Liver (tissue), 7 donors: ENCODE measurements at regions not wholly inside any gene's neighbourhood (a gene's known extent, or its start where the extent isn't known, plus 50 kb on each side); places are given as distances from the start of the nearest gene placed in this dataset.

Source experiments
- DNase-seq: peaks from one replicate; pipeline ENCODE4 v3.0.0-alpha.2; 2017; ENCODE audit warnings: low spot score
- H3K27ac ChIP-seq, 2 donors: one replicate each; pipeline ENCODE4 v1.7.0; 2013; ENCODE audit warnings: inconsistent platforms in 2 of 2, low read length in 2 of 2, control low read depth in 1 of 2, low read depth in 1 of 2, mild to moderate bottlenecking in 1 of 2
- H3K27me3 ChIP-seq, 4 donors: one replicate each; pipeline versions ENCODE4 v1.6.1 to v1.7.0; 2013; ENCODE audit warnings: low read length in 3 of 4, inconsistent platforms in 1 of 4, mild to moderate bottlenecking in 1 of 4, moderate library complexity in 1 of 4; ENCODE audit not compliant: control insufficient read depth in 4 of 4, insufficient read depth in 4 of 4
- H3K36me3 ChIP-seq, 4 donors: one replicate each; pipeline versions ENCODE4 v1.6.1 to v1.7.0; 2013; ENCODE audit warnings: low read length in 3 of 4, mild to moderate bottlenecking in 3 of 4, low read depth in 1 of 4, moderate library complexity in 1 of 4; ENCODE audit not compliant: control insufficient read depth in 4 of 4, insufficient read depth in 3 of 4
- H3K4me1 ChIP-seq, 4 donors: one replicate each; pipeline versions ENCODE4 v1.6.1 to v1.7.0; 2013; ENCODE audit warnings: low read length in 3 of 4, mild to moderate bottlenecking in 3 of 4, moderate library complexity in 1 of 4; ENCODE audit not compliant: control insufficient read depth in 4 of 4, insufficient read depth in 4 of 4
- H3K4me3 ChIP-seq, 3 donors: one replicate each; pipeline versions ENCODE4 v1.6.1 to v1.7.0; 2013; ENCODE audit warnings: low read length in 3 of 3, control low read depth in 1 of 3, low read depth in 1 of 3, mild to moderate bottlenecking in 1 of 3
- H3K9ac ChIP-seq, 2 donors: one replicate each; pipeline ENCODE4 v1.7.0; 2013; ENCODE audit warnings: low read length in 2 of 2, mild to moderate bottlenecking in 2 of 2, moderate library complexity in 2 of 2, control low read depth in 1 of 2, low read depth in 1 of 2
- H3K9me3 ChIP-seq, 4 donors: one replicate each; pipeline versions ENCODE4 v1.6.1 to v1.7.0; 2013; ENCODE audit warnings: low read length in 3 of 4; ENCODE audit not compliant: control insufficient read depth in 4 of 4
- EGR1 ChIP-seq, 2 donors: IDR thresholded peaks; 2 replicates each; pipeline ENCODE4 v1.6.1; 2016 to 2018; ENCODE audit warnings: antibody characterized with exemption in 2 of 2, low read depth in 2 of 2
- FOXA2 ChIP-seq: IDR thresholded peaks from 2 replicates; pipeline ENCODE4 v1.6.1; 2016; ENCODE audit warnings: antibody characterized with exemption
- GABPA ChIP-seq, 2 donors: IDR thresholded peaks in 1 of 2; conservative IDR thresholded peaks in 1 of 2; 2 replicates each; pipeline ENCODE4 v1.6.1; 2016; ENCODE audit warnings: antibody characterized with exemption in 2 of 2, mild to moderate bottlenecking in 1 of 2, moderate library complexity in 1 of 2
- HNF4G ChIP-seq: IDR thresholded peaks from 2 replicates; pipeline ENCODE4 v1.6.1; 2016; ENCODE audit warnings: antibody characterized with exemption
- NR2F2 ChIP-seq: IDR thresholded peaks from 2 replicates; pipeline ENCODE4 v1.6.1; 2016; ENCODE audit warnings: antibody characterized with exemption
- RAD21 ChIP-seq, 2 donors: IDR thresholded peaks; 2 replicates each; pipeline ENCODE4 v1.6.1; 2016; ENCODE audit warnings: antibody characterized with exemption in 2 of 2, mild to moderate bottlenecking in 2 of 2
- TAF1 ChIP-seq: conservative IDR thresholded peaks from 2 replicates; pipeline ENCODE4 v1.6.1; 2016; ENCODE audit warnings: antibody characterized with exemption, mild to moderate bottlenecking
- YY1 ChIP-seq: IDR thresholded peaks from 2 replicates; pipeline ENCODE4 v1.6.1; 2016; ENCODE audit warnings: antibody characterized with exemption, mild to moderate bottlenecking
- WGBS: extraction: QIAGEN DNeasy Blood & Tissue Kit; methylation state at CpG from one replicate; pipeline ENCODE4 v1.1.7; 2013; 5-methylcytosine and 5-hydroxymethylcytosine counted together
- TF ChIP-seq, protein P1 (sequence below): IDR thresholded peaks from 2 replicates; pipeline ENCODE4 v1.6.1; 2016; ENCODE audit warnings: antibody characterized with exemption
- TF ChIP-seq, protein P2 (sequence below): IDR thresholded peaks from 2 replicates; pipeline ENCODE4 v1.6.1; 2016; ENCODE audit warnings: antibody characterized with exemption, mild to moderate bottlenecking
- donor health status: healthy.
- donor health status: healthy.
- donor health status: healthy.
- donor health status: healthy.

DNA sequence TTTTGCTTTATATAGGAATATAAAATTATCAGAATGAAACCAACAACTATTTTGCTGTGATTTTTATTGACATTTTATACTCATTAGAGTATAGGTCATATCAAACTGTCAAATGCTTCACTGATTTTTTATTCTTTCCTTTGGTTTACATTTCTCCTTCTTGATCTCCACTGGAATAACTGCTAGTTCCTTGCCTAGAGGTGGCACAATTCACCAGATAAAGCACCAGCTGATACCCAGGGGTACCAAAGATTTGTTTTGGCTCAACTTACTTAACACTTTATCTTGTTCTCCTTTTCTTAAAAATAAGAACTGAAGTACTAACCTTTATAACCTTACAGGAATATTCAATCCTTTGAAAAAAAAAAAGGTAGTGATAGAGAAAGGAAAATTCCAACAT is 725.1 kb upstream of the CHORDC1 start (continued):
- no peak for TF ChIP-seq EGR1 (IDR thresholded peaks at IDR 0.05; ENCODE audit: low read depth in 2 of 2)

DNA sequence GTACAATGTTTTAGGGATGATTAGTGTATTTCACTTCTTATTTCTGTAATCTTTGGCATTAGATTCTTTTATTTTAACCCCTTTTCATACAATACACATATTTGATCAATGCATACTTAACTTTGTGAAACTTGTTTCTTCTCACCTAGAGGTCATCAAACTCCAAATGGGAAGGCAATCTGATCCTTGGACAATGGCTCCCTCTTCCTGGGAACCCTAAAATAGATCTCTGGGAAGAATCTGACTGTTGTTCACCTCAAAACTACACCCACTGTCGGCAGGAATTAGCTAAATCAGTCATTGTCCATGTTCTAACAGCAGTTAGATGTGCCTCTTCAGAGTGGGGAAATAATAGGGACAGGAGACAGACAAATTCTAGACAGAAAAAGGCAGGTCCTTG is 707.4 kb upstream of the CHORDC1 start:
- Histone ChIP-seq H3K27ac (no peak overlapping the region), H3K36me3 (no peaks in the 10 kb centered on the region), H3K9me3 (no peaks in the 10 kb centered on the region), H3K4me3 (no peak overlapping the region), H3K4me1 (no peaks in the 10 kb centered on the region), H3K9ac (no peak overlapping the region), H3K27me3 (no peaks in the 10 kb centered on the region)
- no peak for DNase-seq
- TF ChIP-seq YY1 (no peak), RAD21 (IDR thresholded peaks at IDR 0.05) (peak in 1 of 2 donors; percentile 13), HNF4G (no peak)
- TF ChIP-seq, protein P1, sequence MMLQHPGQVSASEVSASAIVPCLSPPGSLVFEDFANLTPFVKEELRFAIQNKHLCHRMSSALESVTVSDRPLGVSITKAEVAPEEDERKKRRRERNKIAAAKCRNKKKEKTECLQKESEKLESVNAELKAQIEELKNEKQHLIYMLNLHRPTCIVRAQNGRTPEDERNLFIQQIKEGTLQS = no peak
- TF ChIP-seq, protein P2, sequence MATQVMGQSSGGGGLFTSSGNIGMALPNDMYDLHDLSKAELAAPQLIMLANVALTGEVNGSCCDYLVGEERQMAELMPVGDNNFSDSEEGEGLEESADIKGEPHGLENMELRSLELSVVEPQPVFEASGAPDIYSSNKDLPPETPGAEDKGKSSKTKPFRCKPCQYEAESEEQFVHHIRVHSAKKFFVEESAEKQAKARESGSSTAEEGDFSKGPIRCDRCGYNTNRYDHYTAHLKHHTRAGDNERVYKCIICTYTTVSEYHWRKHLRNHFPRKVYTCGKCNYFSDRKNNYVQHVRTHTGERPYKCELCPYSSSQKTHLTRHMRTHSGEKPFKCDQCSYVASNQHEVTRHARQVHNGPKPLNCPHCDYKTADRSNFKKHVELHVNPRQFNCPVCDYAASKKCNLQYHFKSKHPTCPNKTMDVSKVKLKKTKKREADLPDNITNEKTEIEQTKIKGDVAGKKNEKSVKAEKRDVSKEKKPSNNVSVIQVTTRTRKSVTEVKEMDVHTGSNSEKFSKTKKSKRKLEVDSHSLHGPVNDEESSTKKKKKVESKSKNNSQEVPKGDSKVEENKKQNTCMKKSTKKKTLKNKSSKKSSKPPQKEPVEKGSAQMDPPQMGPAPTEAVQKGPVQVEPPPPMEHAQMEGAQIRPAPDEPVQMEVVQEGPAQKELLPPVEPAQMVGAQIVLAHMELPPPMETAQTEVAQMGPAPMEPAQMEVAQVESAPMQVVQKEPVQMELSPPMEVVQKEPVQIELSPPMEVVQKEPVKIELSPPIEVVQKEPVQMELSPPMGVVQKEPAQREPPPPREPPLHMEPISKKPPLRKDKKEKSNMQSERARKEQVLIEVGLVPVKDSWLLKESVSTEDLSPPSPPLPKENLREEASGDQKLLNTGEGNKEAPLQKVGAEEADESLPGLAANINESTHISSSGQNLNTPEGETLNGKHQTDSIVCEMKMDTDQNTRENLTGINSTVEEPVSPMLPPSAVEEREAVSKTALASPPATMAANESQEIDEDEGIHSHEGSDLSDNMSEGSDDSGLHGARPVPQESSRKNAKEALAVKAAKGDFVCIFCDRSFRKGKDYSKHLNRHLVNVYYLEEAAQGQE = no peak
- 50% methylated on average over 1 of the region's 1 CpG for WGBS

DNA sequence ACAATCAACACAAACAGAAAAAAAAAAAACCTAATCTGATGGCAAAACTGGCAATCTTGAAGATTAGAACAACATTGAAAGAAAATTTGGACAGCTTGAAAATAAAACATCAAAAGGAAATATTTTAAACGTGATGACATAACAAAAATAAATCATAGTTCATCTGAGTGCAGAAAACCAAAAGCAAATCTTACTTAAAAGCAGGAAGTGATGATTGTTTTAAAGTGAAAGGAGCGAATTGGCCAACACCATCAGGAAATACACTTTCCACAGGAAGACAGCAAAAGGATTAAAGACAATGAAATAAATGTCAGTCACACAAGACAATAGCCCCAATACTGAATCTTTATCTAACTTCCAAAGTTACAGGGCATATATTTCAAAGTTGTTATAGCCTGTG is 696.5 kb upstream of the CHORDC1 start:
- Histone ChIP-seq H3K27ac (no peak overlapping the region), H3K4me1 (no peaks in the 10 kb centered on the region), H3K4me3 (no peak overlapping the region), H3K27me3 (no peaks in the 10 kb centered on the region), H3K36me3 (no peaks in the 10 kb centered on the region), H3K9ac (no peak overlapping the region), H3K9me3 (no peaks in the 10 kb centered on the region)
- TF ChIP-seq GABPA (IDR thresholded peaks at IDR 0.05 in 1 of 2, conservative IDR thresholded peaks at IDR 0.05 in 1 of 2) = no peak
- TF ChIP-seq, protein P2 = no peak
- no peak for TF ChIP-seq NR2F2
- no peak for DNase-seq
- WGBS = 30% methylated on average over 2 of the region's 2 CpGs

DNA sequence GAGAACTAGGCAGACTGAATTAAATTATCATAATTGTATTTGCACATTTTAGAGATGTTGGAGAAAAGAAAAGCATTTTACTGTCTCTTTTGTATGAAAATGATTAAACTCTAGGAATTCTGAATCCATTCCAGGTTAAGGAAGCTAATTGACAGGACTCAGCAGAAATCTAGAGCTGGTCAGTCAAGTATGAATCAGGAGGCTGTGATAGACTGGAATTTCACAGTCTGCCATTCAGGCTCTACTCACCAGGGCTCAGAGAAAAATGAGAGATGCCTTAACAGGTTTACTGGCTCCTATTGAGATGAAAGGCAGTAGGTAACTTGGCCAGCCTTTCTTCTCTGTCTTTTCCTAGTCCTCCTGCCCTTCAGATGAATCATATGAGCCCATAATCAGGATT is 693.9 kb upstream of the CHORDC1 start:
- no peak for DNase-seq
- Histone ChIP-seq H3K9ac (no peak overlapping the region), H3K36me3 (no peaks in the 10 kb centered on the region), H3K4me1 (no peaks in the 10 kb centered on the region), H3K4me3 (no peak overlapping the region), H3K27ac (no peak overlapping the region), H3K27me3 (no peaks in the 10 kb centered on the region), H3K9me3 (no peaks in the 10 kb centered on the region)
- TF ChIP-seq FOXA2 (no peak), TAF1 (no peak)
